GM12878 (cell line): ENCODE measurements at regions not wholly inside any gene's neighbourhood (a gene's known extent, or its start where the extent isn't known, plus 50 kb on each side); places are given as distances from the start of the nearest gene placed in this dataset.

Experiments used
- ASH2L ChIP-seq: fragments of 300-600, 200-600 bp; sonication (generic); IDR thresholded peaks from 2 replicates; pipeline ENCODE4 v1.6.1; 2017; ENCODE audit warnings: low read depth, mild to moderate bottlenecking, borderline replicate concordance
- BMI1 ChIP-seq: fragments of 450-650 bp; IDR thresholded peaks from 2 replicates; pipeline ENCODE4 v1.6.1; 2016; ENCODE audit warnings: mild to moderate bottlenecking, moderate library complexity, borderline replicate concordance
- CBX3 ChIP-seq: fragments of 200-600 bp; sonication (generic); IDR thresholded peaks from 2 replicates; pipeline ENCODE4 v1.6.1; 2016; ENCODE audit warnings: low read depth, borderline replicate concordance
- CTCF ChIP-seq, 3 experiments: IDR thresholded peaks in 2 of 3; conservative IDR thresholded peaks in 1 of 3; 2 replicates each; pipeline ENCODE4 v1.5.1; 2011; ENCODE audit warnings: low read depth in 3 of 3, low read length in 3 of 3, mild to moderate bottlenecking in 3 of 3, control low read depth in 2 of 3, moderate library complexity in 2 of 3, inconsistent platforms in 1 of 3, mixed read lengths in 1 of 3; ENCODE audit not compliant: control insufficient read depth in 2 of 3, insufficient read depth in 1 of 3; ENCODE audit errors: extremely low read depth in 1 of 3
- DPF2 ChIP-seq: fragments of 450-650 bp; IDR thresholded peaks from 2 replicates; pipeline ENCODE4 v1.6.1; 2017; ENCODE audit warnings: mild to moderate bottlenecking
- E2F8 ChIP-seq: fragments of 450-650 bp; IDR thresholded peaks from 2 replicates; pipeline ENCODE4 v1.6.1; 2018; ENCODE audit warnings: mild to moderate bottlenecking, low read depth, moderate library complexity; ENCODE audit not compliant: partially characterized antibody
- EED ChIP-seq: sonication (generic); IDR thresholded peaks from 2 replicates; pipeline ENCODE4 v1.6.1; 2016; ENCODE audit warnings: antibody characterized with exemption, low read depth
- ETV6 ChIP-seq, 2 experiments: fragments of 450-650 bp in 1 of 2; IDR thresholded peaks in 1 of 2; conservative IDR thresholded peaks in 1 of 2; 2 replicates each; pipeline ENCODE4 v1.6.1; 2014; ENCODE audit warnings: antibody characterized with exemption in 1 of 2, borderline replicate concordance in 1 of 2, low read depth in 1 of 2, mild to moderate bottlenecking in 1 of 2, moderate library complexity in 1 of 2
- FOXM1 ChIP-seq: IDR thresholded peaks from 2 replicates; pipeline ENCODE4 v1.6.1; 2012; ENCODE audit warnings: low read depth, mild to moderate bottlenecking, inconsistent platforms, low read length, moderate library complexity
- HCFC1 ChIP-seq: fragments of 150-350 bp; IDR thresholded peaks from 2 replicates; pipeline ENCODE4 v1.6.1; 2014; ENCODE audit warnings: low read length
- KDM1A ChIP-seq: fragments of 200-600 bp; sonication (generic); IDR thresholded peaks from 2 replicates; pipeline ENCODE4 v1.6.1; 2016; ENCODE audit warnings: borderline replicate concordance
- MLLT1 ChIP-seq: fragments of 450-650 bp; IDR thresholded peaks from 2 replicates; pipeline ENCODE4 v1.6.1; 2016; ENCODE audit warnings: mild to moderate bottlenecking
- MTA2 ChIP-seq: fragments of 450-650 bp; IDR thresholded peaks from 2 replicates; pipeline ENCODE4 v1.6.1; 2016; ENCODE audit warnings: low read depth, mild to moderate bottlenecking, moderate library complexity
- MYB ChIP-seq: fragments of 150-350 bp; IDR thresholded peaks from 2 replicates; pipeline ENCODE4 v1.6.1; 2014; ENCODE audit warnings: mild to moderate bottlenecking, low read depth, low read length, borderline replicate concordance
- POLR2A ChIP-seq: IDR thresholded peaks from 2 replicates; pipeline ENCODE4 v1.6.1; 2011; ENCODE audit warnings: low read depth, mild to moderate bottlenecking, low read length
- POLR2AphosphoS5 ChIP-seq: IDR thresholded peaks from 2 replicates; pipeline ENCODE4 v1.6.1; 2011; ENCODE audit warnings: mild to moderate bottlenecking, low read length, inconsistent platforms
- SMAD1 ChIP-seq: fragments of 450-650 bp; IDR thresholded peaks from 2 replicates; pipeline ENCODE4 v1.6.1; 2018; ENCODE audit warnings: mild to moderate bottlenecking, low read depth; ENCODE audit not compliant: partially characterized antibody
- STAT1 ChIP-seq: fragments of 450-650 bp; conservative IDR thresholded peaks from 2 replicates; pipeline ENCODE4 v1.6.1; 2014; ENCODE audit warnings: antibody characterized with exemption, mild to moderate bottlenecking
- TF ChIP-seq, protein P1 (sequence below): fragments of 450-650 bp; IDR thresholded peaks from 2 replicates; pipeline ENCODE4 v1.6.1; 2017; ENCODE audit warnings: mild to moderate bottlenecking, moderate library complexity
- TF ChIP-seq, protein P2 (sequence below): IDR thresholded peaks from 2 replicates; pipeline ENCODE4 v1.6.1; 2011; ENCODE audit warnings: low read depth, low read length, improper control_type of control experiment, borderline replicate concordance

DNA sequence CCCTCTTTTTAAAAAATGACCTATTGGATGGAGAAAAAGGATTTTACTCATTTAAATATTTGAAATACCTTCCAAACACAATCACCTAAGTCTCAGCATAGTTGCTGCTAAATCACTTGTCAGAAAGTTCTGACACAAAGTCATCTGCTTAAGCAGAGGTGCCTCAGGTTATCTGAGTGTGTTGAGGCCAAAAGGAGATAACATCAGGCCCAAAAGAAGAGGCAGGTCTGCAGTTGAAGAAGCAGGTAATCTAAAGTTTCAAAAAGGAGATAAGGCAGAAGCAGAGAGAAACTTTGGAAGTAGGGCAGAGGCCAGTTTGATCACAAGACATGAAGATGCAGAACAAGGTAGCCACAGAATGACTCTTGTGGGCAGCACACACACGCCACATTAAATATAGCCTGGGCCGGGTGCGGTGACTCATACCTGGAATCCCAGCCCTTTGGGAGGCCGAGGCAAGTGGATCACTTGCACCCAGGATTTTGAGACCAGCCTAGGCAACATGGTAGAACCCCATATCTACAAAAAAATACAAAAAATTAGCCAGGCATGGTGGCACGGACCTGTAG, 175.7 kb upstream of the API5 start (continued):
- TF ChIP-seq MTA2 (peak; percentile 39; the same call in 1 of the 2 replicates), KDM1A (no peak), CTCF (IDR thresholded peaks at IDR 0.05 in 2 of 3, conservative IDR thresholded peaks at IDR 0.05 in 1 of 3; ENCODE audit: control insufficient read depth in 2 of 3, extremely low read depth in 1 of 3, insufficient read depth in 1 of 3, low read depth in 3 of 3, low read length in 3 of 3) (no peak), POLR2A (no peak), POLR2AphosphoS5 (no peak), CBX3 (no peak), MLLT1 (no peak), ASH2L (peak; percentile 92; the same call in 1 of the 2 replicates), SMAD1 (no peak), HCFC1 (no peak), E2F8 (no peak), DPF2 (peak; percentile 74), ETV6 (conservative IDR thresholded peaks at IDR 0.05 in 1 of 2, IDR thresholded peaks at IDR 0.05 in 1 of 2; ENCODE audit: borderline replicate concordance in 1 of 2, low read depth in 1 of 2) (no peak), STAT1 (no peak), FOXM1 (peak; percentile 60; the same call in 1 of the 2 replicates), MYB (no peak), EED (no peak), BMI1 (no peak)
- TF ChIP-seq, protein P1, sequence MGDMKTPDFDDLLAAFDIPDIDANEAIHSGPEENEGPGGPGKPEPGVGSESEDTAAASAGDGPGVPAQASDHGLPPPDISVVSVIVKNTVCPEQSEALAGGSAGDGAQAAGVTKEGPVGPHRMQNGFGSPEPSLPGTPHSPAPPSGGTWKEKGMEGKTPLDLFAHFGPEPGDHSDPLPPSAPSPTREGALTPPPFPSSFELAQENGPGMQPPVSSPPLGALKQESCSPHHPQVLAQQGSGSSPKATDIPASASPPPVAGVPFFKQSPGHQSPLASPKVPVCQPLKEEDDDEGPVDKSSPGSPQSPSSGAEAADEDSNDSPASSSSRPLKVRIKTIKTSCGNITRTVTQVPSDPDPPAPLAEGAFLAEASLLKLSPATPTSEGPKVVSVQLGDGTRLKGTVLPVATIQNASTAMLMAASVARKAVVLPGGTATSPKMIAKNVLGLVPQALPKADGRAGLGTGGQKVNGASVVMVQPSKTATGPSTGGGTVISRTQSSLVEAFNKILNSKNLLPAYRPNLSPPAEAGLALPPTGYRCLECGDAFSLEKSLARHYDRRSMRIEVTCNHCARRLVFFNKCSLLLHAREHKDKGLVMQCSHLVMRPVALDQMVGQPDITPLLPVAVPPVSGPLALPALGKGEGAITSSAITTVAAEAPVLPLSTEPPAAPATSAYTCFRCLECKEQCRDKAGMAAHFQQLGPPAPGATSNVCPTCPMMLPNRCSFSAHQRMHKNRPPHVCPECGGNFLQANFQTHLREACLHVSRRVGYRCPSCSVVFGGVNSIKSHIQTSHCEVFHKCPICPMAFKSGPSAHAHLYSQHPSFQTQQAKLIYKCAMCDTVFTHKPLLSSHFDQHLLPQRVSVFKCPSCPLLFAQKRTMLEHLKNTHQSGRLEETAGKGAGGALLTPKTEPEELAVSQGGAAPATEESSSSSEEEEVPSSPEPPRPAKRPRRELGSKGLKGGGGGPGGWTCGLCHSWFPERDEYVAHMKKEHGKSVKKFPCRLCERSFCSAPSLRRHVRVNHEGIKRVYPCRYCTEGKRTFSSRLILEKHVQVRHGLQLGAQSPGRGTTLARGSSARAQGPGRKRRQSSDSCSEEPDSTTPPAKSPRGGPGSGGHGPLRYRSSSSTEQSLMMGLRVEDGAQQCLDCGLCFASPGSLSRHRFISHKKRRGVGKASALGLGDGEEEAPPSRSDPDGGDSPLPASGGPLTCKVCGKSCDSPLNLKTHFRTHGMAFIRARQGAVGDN = no peak
- TF ChIP-seq, protein P2, sequence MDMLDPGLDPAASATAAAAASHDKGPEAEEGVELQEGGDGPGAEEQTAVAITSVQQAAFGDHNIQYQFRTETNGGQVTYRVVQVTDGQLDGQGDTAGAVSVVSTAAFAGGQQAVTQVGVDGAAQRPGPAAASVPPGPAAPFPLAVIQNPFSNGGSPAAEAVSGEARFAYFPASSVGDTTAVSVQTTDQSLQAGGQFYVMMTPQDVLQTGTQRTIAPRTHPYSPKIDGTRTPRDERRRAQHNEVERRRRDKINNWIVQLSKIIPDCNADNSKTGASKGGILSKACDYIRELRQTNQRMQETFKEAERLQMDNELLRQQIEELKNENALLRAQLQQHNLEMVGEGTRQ = no peak
